Endothelial cell of umbilical vein (primary cell): ENCODE measurements at regions not wholly inside any gene's neighbourhood (a gene's known extent, or its start where the extent isn't known, plus 50 kb on each side); places are given as distances from the start of the nearest gene placed in this dataset.

Experiments
- BruUV-seq: library from RNA; stranded (reverse); fragments of 400-500 nt; replicated peaks from 2 replicates; lab custom pipeline; 2021; lab: Mats Ljungman, UMichigan
- CTCF ChIA-PET: fragments of 300-600, 350-600 bp; sonication (Branson Sonifier 250); formaldehyde crosslinking; loops from one replicate; lab custom pipeline; 2021; ENCODE audit warnings: antibody characterized with exemption, inconsistent platforms; lab: Charles Lee
- POLR2A ChIA-PET: fragments of 300-600, 350-600 bp; sonication (Branson Sonifier 250); formaldehyde crosslinking; loops from one replicate; lab custom pipeline; 2021; ENCODE audit warnings: antibody characterized with exemption, inconsistent platforms; lab: Charles Lee
- DNase-seq: peaks from one replicate; pipeline ENCODE4 v3.0.0-alpha.2; 2011; ENCODE audit warnings: low read depth, low spot score
- FAIRE-seq: peaks from 2 replicates; lab custom pipeline; 2011; peaks lifted over from hg19 to GRCh38; lab: Jason Lieb, UNC
- H2AFZ ChIP-seq: 2 replicates; pipeline ENCODE4 v1.6.0; 2012; ENCODE audit warnings: low read depth, low read length, control low read depth, inconsistent platforms
- H3K27ac ChIP-seq: 2 replicates; pipeline ENCODE4 v1.5.1; 2011; ENCODE audit warnings: low read depth, mild to moderate bottlenecking, control low read depth, low read length, moderate library complexity; ENCODE audit not compliant: insufficient read depth
- H3K27me3 ChIP-seq, 2 experiments: 2 replicates each; pipeline versions ENCODE4 v1.6.0 to v1.6.1; 2011; ENCODE audit warnings: low read length in 2 of 2, mixed read lengths in 1 of 2; ENCODE audit not compliant: control insufficient read depth in 2 of 2, insufficient read depth in 2 of 2
- H3K36me3 ChIP-seq, 2 experiments: 2 replicates in 1 of 2; 3 replicates in 1 of 2; pipeline ENCODE4 v1.5.1; 2011; ENCODE audit warnings: low read length in 2 of 2, mild to moderate bottlenecking in 1 of 2, moderate library complexity in 1 of 2; ENCODE audit not compliant: control insufficient read depth in 2 of 2, insufficient read depth in 2 of 2; ENCODE audit errors: extremely low read depth in 1 of 2
- H3K4me1 ChIP-seq: 3 replicates; pipeline ENCODE4 v1.5.1; 2011; ENCODE audit warnings: mild to moderate bottlenecking, low read length; ENCODE audit not compliant: control insufficient read depth, insufficient read depth; ENCODE audit errors: extremely low read depth
- H3K4me2 ChIP-seq: 2 replicates; pipeline ENCODE4 v1.6.1; 2011; ENCODE audit warnings: low read length, control low read depth, mixed read lengths; ENCODE audit not compliant: insufficient read depth
- H3K4me3 ChIP-seq, 3 experiments: fragments of 200-600 bp in 1 of 3; sonication (generic), shearing (Covaris generic) in 1 of 3; replicated peaks in 1 of 3; 2 replicates each; pipeline ENCODE4 v1.5.1; 2011 to 2016; ENCODE audit warnings: control low read depth in 3 of 3, low read length in 3 of 3, mild to moderate bottlenecking in 2 of 3, inconsistent platforms in 1 of 3, low read depth in 1 of 3, moderate library complexity in 1 of 3; ENCODE audit not compliant: insufficient read depth in 1 of 3
- H3K79me2 ChIP-seq: 2 replicates; pipeline ENCODE4 v1.6.0; 2012; ENCODE audit warnings: low read length, inconsistent platforms; ENCODE audit not compliant: control insufficient read depth, insufficient read depth
- H3K9ac ChIP-seq: replicated peaks from 2 replicates; pipeline ENCODE3; 2011; ENCODE audit warnings: low read length, control low read depth; ENCODE audit not compliant: insufficient read depth; ENCODE audit errors: extremely low read depth
- H3K9me1 ChIP-seq: replicated peaks from 3 replicates; pipeline ENCODE4 v1.6.0; 2011; ENCODE audit warnings: mild to moderate bottlenecking, low read length; ENCODE audit not compliant: control insufficient read depth, insufficient read depth; ENCODE audit errors: extremely low read depth
- H3K9me3 ChIP-seq: replicated peaks from 2 replicates; pipeline ENCODE4 v1.5.1; 2012; ENCODE audit warnings: low read length, inconsistent platforms; ENCODE audit not compliant: control insufficient read depth, insufficient read depth
- H4K20me1 ChIP-seq: replicated peaks from 2 replicates; pipeline ENCODE3; 2011; ENCODE audit warnings: mild to moderate bottlenecking, low read length; ENCODE audit not compliant: control insufficient read depth, insufficient read depth; ENCODE audit errors: extremely low read depth
- CTCF ChIP-seq, 2 donors: IDR thresholded peaks; 1 replicate in 1 of 2; 2 replicates in 1 of 2; pipeline ENCODE4 v1.5.1; 2011; ENCODE audit warnings: low read length in 2 of 2, mild to moderate bottlenecking in 2 of 2, moderate library complexity in 2 of 2, control low read depth in 1 of 2, inconsistent platforms in 1 of 2, low read depth in 1 of 2; ENCODE audit not compliant: insufficient read depth in 1 of 2; ENCODE audit errors: extremely low read depth in 1 of 2
- EZH2 ChIP-seq: IDR thresholded peaks from 2 replicates; pipeline ENCODE4 v1.6.1; 2012; ENCODE audit warnings: borderline replicate concordance, low read depth, mild to moderate bottlenecking, moderate library complexity, low read length, inconsistent platforms; ENCODE audit not compliant: severe bottlenecking
- FOS ChIP-seq: IDR thresholded peaks from 2 replicates; pipeline ENCODE4 v1.6.1; 2011; ENCODE audit warnings: mild to moderate bottlenecking, low read length, moderate library complexity, borderline replicate concordance; ENCODE audit not compliant: insufficient read depth
- GATA2 ChIP-seq: IDR thresholded peaks from 2 replicates; pipeline ENCODE4 v1.7.0; 2011; ENCODE audit warnings: low read depth, mild to moderate bottlenecking, moderate library complexity, mixed read lengths, low read length; ENCODE audit not compliant: insufficient read length, insufficient read depth
- JUN ChIP-seq: IDR thresholded peaks from 2 replicates; pipeline ENCODE4 v1.6.1; 2011; ENCODE audit warnings: borderline replicate concordance, low read depth; ENCODE audit not compliant: insufficient read length, insufficient read depth
- MAX ChIP-seq: IDR thresholded peaks from 2 replicates; pipeline ENCODE4 v1.6.1; 2011; ENCODE audit not compliant: insufficient read depth, insufficient read length
- MYC ChIP-seq: IDR thresholded peaks from one replicate; pipeline ENCODE4 v1.6.1; 2011; ENCODE audit warnings: mild to moderate bottlenecking, low read depth, low read length
- POLR2A ChIP-seq: IDR thresholded peaks from 2 replicates; pipeline ENCODE4 v1.6.1; 2012; ENCODE audit warnings: low read depth, mild to moderate bottlenecking, control low read depth, low read length
- POLR2AphosphoS5 ChIP-seq: IDR thresholded peaks from 2 replicates; pipeline ENCODE4 v1.6.1; 2012; ENCODE audit warnings: low read depth, mild to moderate bottlenecking, control low read depth, low read length, moderate library complexity; ENCODE audit not compliant: insufficient read depth
- dilution Hi-C: fragments of 300-500 bp; cut with MboI; formaldehyde crosslinking; loops from one replicate; pipeline ENCODE4 v1.15.0; 2019; ENCODE audit warnings: low sequenced_read_pairs; ENCODE audit not compliant: extremely low pct_ligation_motif_present
- intact Hi-C: fragments of 100-400 bp; cut with micrococcal nuclease; formaldehyde crosslinking; loops from one replicate; pipeline ENCODE4 v1.10.0; 2022

GRCh38 chr1:115893545-115893944, 52.6 kb upstream of the NHLH2 start:
- Histone ChIP-seq H3K9me1 (no peaks in the 10 kb centered on the region), H3K79me2 (no peaks in the 10 kb centered on the region), H3K27me3 (no peaks in the 10 kb centered on the region), H3K36me3 (no peaks in the 10 kb centered on the region), H3K9ac (no peak overlapping the region), H2AFZ (no peak overlapping the region), H3K4me2 (no peak overlapping the region), H3K27ac (no peak overlapping the region), H3K9me3 (no peaks in the 10 kb centered on the region), H4K20me1 (no peaks in the 10 kb centered on the region), H3K4me1 (no peaks in the 10 kb centered on the region), H3K4me3 (no peak overlapping the region)
- dilution Hi-C loops = no loop called here
- intact Hi-C loops = no loop called here
- ChIA-PET POLR2A (no interaction called here), CTCF (no interaction called here)
- TF ChIP-seq JUN (no peak), EZH2 (no peak), MYC (no peak), CTCF (IDR thresholded peaks at IDR 0.05; ENCODE audit: extremely low read depth in 1 of 2, insufficient read depth in 1 of 2, low read depth in 1 of 2, low read length in 2 of 2) (no peak), FOS (no peak), GATA2 (no peak), MAX (no peak), POLR2A (no peak), POLR2AphosphoS5 (no peak)
- DNase-seq = no peak
- no TSS peak for BruUV-seq
- FAIRE-seq = no peak
